ENCODE measurements at regions not wholly inside any gene's neighbourhood (a gene's known extent, or its start where the extent isn't known, plus 50 kb on each side); places are given as distances from the start of the nearest gene placed in this dataset.

GRCh38 chr2:75287624-75288316 lies 88.5 kb upstream of the TACR1 start:
- TF ChIP-seq, protein P1, sequence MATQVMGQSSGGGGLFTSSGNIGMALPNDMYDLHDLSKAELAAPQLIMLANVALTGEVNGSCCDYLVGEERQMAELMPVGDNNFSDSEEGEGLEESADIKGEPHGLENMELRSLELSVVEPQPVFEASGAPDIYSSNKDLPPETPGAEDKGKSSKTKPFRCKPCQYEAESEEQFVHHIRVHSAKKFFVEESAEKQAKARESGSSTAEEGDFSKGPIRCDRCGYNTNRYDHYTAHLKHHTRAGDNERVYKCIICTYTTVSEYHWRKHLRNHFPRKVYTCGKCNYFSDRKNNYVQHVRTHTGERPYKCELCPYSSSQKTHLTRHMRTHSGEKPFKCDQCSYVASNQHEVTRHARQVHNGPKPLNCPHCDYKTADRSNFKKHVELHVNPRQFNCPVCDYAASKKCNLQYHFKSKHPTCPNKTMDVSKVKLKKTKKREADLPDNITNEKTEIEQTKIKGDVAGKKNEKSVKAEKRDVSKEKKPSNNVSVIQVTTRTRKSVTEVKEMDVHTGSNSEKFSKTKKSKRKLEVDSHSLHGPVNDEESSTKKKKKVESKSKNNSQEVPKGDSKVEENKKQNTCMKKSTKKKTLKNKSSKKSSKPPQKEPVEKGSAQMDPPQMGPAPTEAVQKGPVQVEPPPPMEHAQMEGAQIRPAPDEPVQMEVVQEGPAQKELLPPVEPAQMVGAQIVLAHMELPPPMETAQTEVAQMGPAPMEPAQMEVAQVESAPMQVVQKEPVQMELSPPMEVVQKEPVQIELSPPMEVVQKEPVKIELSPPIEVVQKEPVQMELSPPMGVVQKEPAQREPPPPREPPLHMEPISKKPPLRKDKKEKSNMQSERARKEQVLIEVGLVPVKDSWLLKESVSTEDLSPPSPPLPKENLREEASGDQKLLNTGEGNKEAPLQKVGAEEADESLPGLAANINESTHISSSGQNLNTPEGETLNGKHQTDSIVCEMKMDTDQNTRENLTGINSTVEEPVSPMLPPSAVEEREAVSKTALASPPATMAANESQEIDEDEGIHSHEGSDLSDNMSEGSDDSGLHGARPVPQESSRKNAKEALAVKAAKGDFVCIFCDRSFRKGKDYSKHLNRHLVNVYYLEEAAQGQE (IDR thresholded peaks at IDR 0.05; ENCODE audit: insufficient read depth in 1 of 2, low read depth in 2 of 2, low read length in 2 of 2), result no peak
- no peak for TF ChIP-seq SIN3A (IDR thresholded peaks at IDR 0.05; ENCODE audit: borderline replicate concordance, insufficient read depth, low read length)
- TF ChIP-seq FOXP2 (optimal IDR thresholded peaks at IDR 0.05; ENCODE audit: borderline replicate concordance, extremely low read depth, extremely low read length, insufficient read depth), result no peak
- TF ChIP-seq POLR2AphosphoS5 (IDR thresholded peaks at IDR 0.05; ENCODE audit: low read depth, low read length), result no peak
- no peak for TF ChIP-seq TAF1 (IDR thresholded peaks at IDR 0.05; ENCODE audit: borderline replicate concordance, insufficient read depth, low read length)

- TF ChIP-seq, protein P1 (IDR thresholded peaks at IDR 0.05; ENCODE audit: insufficient read depth in 1 of 2, low read depth in 2 of 2, low read length in 2 of 2), result no peak
- no peak for TF ChIP-seq FOXP2 (optimal IDR thresholded peaks at IDR 0.05; ENCODE audit: borderline replicate concordance, extremely low read depth, extremely low read length, insufficient read depth)
- TF ChIP-seq SIN3A (IDR thresholded peaks at IDR 0.05; ENCODE audit: borderline replicate concordance, insufficient read depth, low read length), result no peak
- TF ChIP-seq POLR2AphosphoS5 (IDR thresholded peaks at IDR 0.05; ENCODE audit: low read depth, low read length), result no peak
- no peak for TF ChIP-seq TAF1 (IDR thresholded peaks at IDR 0.05; ENCODE audit: borderline replicate concordance, insufficient read depth, low read length)
These were observed 85.0 kb upstream of the TACR1 start for GRCh38 chr2:75284345-75284744.

DNA sequence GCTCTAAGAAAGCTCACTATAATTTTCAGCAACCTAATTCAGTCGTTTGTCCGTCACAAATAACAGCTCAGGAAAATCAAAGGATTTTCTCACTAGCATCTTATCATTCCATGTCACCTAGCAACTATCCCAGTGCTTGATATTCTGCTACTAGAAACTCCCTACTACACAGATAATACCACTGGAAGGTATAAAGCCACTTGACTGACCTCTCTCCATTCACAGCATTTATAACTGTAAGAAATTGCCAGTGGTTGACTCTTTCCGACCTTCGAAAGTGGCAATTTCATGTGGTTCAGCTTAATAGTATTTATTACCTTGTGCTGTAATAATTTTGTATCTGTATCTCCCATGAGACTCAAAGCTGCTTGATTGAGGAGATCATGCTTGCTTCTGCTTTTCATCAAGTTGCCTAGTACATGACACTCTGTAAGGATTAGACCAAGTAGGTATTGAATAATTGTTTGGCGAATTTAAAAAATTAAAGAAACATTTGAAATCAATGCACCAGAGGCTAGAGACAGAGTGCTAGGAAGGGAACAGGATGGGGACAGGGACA lies 79.6 kb upstream of the TACR1 start:
- no peak for TF ChIP-seq SIN3A (IDR thresholded peaks at IDR 0.05; ENCODE audit: borderline replicate concordance, insufficient read depth, low read length)
- no peak for TF ChIP-seq FOXP2 (optimal IDR thresholded peaks at IDR 0.05; ENCODE audit: borderline replicate concordance, extremely low read depth, extremely low read length, insufficient read depth)
- no peak for TF ChIP-seq TAF1 (IDR thresholded peaks at IDR 0.05; ENCODE audit: borderline replicate concordance, insufficient read depth, low read length)
- TF ChIP-seq, protein P1 (IDR thresholded peaks at IDR 0.05; ENCODE audit: insufficient read depth in 1 of 2, low read depth in 2 of 2, low read length in 2 of 2), result no peak
- no peak for TF ChIP-seq POLR2AphosphoS5 (IDR thresholded peaks at IDR 0.05; ENCODE audit: low read depth, low read length)

DNA sequence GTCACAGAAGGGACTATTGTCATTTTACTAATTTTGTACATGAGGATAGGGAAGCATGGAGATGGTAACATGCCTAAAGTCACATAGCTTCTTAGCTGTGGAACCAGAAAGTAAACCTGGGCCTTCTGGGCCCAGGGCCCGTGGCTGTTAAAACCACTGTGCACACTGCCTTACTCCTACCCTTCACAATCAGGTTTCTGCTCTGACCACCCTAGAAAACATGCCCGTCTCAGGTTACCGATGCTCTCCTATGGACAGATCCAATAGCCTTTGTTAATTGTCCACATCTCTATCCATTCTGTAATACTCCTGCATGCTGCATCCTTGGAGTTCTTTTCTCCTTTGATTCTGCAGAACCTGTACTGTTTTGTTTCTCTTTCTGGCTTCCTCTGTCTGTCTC lies 79.0 kb upstream of the TACR1 start:
- no peak for TF ChIP-seq FOXP2 (optimal IDR thresholded peaks at IDR 0.05; ENCODE audit: borderline replicate concordance, extremely low read depth, extremely low read length, insufficient read depth)
- TF ChIP-seq, protein P1 (IDR thresholded peaks at IDR 0.05; ENCODE audit: insufficient read depth in 1 of 2, low read depth in 2 of 2, low read length in 2 of 2), result no peak

Measured in PFSK-1 (cell line).